Activated naive CD8-positive, alpha-beta T cell treated with anti-CD3 and anti-CD28 coated beads, Interleukin-2, amount 10 ng/mL, durations not matched to agents 7 days and 5 days (primary cell): ENCODE measurements at regions not wholly inside any gene's neighbourhood (a gene's known extent, or its start where the extent isn't known, plus 50 kb on each side); places are given as distances from the start of the nearest gene placed in this dataset.
"Not testable (repeated sequence)": the region's sequence is repeated elsewhere in the genome, so short reads cannot be mapped to it uniquely, and the experiment has no call there.

Experiments
- ATAC-seq: fragments of 150-1000 bp; cut with Tn5 transposase; one replicate; pipeline ENCODE4 v1.10.0; 2021; ENCODE audit warnings: low read depth, moderate library complexity
- POLR2A ChIA-PET: fragments of 350-600 bp; sonication (Branson Sonifier 250); formaldehyde crosslinking; loops from one replicate; lab custom pipeline; 2021; ENCODE audit warnings: antibody characterized with exemption; lab: Charles Lee
- DNase-seq: peaks from one replicate; pipeline ENCODE4 v3.0.0; 2021
- H3K27ac Mint-ChIP-seq: one replicate; pipeline ENCODE4 v1.8.0; 2022; ENCODE audit warnings: mild to moderate bottlenecking, mixed read lengths
- H3K27me3 Mint-ChIP-seq: one replicate; pipeline ENCODE4 v1.8.0; 2022; ENCODE audit warnings: mild to moderate bottlenecking, moderate library complexity, mixed read lengths
- H3K36me3 Mint-ChIP-seq: one replicate; pipeline ENCODE4 v1.8.0; 2021; ENCODE audit warnings: mild to moderate bottlenecking, mixed read lengths
- H3K4me1 Mint-ChIP-seq: one replicate; pipeline ENCODE4 v1.8.0; 2021; ENCODE audit warnings: mixed read lengths
- H3K4me3 Mint-ChIP-seq: one replicate; pipeline ENCODE4 v1.8.0; 2022; ENCODE audit warnings: mild to moderate bottlenecking, moderate library complexity, mixed read lengths
- H3K9me3 Mint-ChIP-seq: one replicate; pipeline ENCODE4 v1.8.0; 2021; ENCODE audit warnings: mixed read lengths

- H3K36me3 Mint-ChIP-seq, result no peaks in the 10 kb centered on the region
- DNase-seq (no peak), ATAC-seq (no peak)
- H3K4me1 Mint-ChIP-seq, result peaks cover 1% of the 10 kb centered on the region
- H3K9me3 Mint-ChIP-seq, result no peaks in the 10 kb centered on the region
- POLR2A ChIA-PET, result no interaction called here
- H3K27ac Mint-ChIP-seq, result no peak overlapping the region
- peaks cover 34% of the 10 kb centered on the region for H3K27me3 Mint-ChIP-seq
- no peak overlapping the region for H3K4me3 Mint-ChIP-seq
These were observed 50.0 kb upstream of the EMX2 start for GRCh38 chr10:117492504-117492903.

- ATAC-seq (no peak), DNase-seq (no peak)
- Mint-ChIP-seq H3K36me3 (no peaks in the 10 kb centered on the region), H3K27me3 (peaks cover 14% of the 10 kb centered on the region), H3K27ac (no peak overlapping the region), H3K4me3 (no peak overlapping the region), H3K9me3 (no peaks in the 10 kb centered on the region), H3K4me1 (no peaks in the 10 kb centered on the region)
- POLR2A ChIA-PET, result no interaction called here
These were observed 54.5 kb upstream of the EMX2 start for GRCh38 chr10:117488004-117488403.

GRCh38 chr10:117486606-117487005, 55.9 kb upstream of the EMX2 start:
- peaks cover 9% of the 10 kb centered on the region for H3K27me3 Mint-ChIP-seq
- H3K36me3 Mint-ChIP-seq, result no peaks in the 10 kb centered on the region
- H3K9me3 Mint-ChIP-seq, result no peaks in the 10 kb centered on the region
- POLR2A ChIA-PET, result no interaction called here
- H3K4me1 Mint-ChIP-seq, result no peaks in the 10 kb centered on the region
- DNase-seq (no peak), ATAC-seq (no peak)
- no peak overlapping the region for H3K27ac Mint-ChIP-seq
- H3K4me3 Mint-ChIP-seq, result no peak overlapping the region

GRCh38 chr10:117483056-117483590, 59.4 kb upstream of the EMX2 start:
- DNase-seq, result no peak
- POLR2A ChIA-PET, result interaction anchor here (0.5 kb wide), 1 partner anchor 707 kb away, joined by 3 read pairs; no protein-coding TSS in a partner anchor
- Mint-ChIP-seq H3K27me3 (peaks cover 9% of the 10 kb centered on the region), H3K27ac (no peak overlapping the region), H3K36me3 (no peaks in the 10 kb centered on the region), H3K4me1 (no peaks in the 10 kb centered on the region), H3K9me3 (no peaks in the 10 kb centered on the region), H3K4me3 (no peak overlapping the region)
- no peak for ATAC-seq

- H3K36me3 Mint-ChIP-seq, H3K4me3 Mint-ChIP-seq, POLR2A ChIA-PET, H3K4me1 Mint-ChIP-seq, H3K27me3 Mint-ChIP-seq, ATAC-seq, H3K27ac Mint-ChIP-seq, H3K9me3 Mint-ChIP-seq, DNase-seq: not testable (repeated sequence)
These were observed 61.5 kb upstream of the EMX2 start for GRCh38 chr10:117481011-117481410.

- DNase-seq, result no peak
- ATAC-seq, result no peak
- Mint-ChIP-seq H3K36me3 (no peaks in the 10 kb centered on the region), H3K4me1 (peaks cover 4% of the 10 kb centered on the region), H3K27me3 (peaks cover 12% of the 10 kb centered on the region), H3K9me3 (no peaks in the 10 kb centered on the region), H3K27ac (no peak overlapping the region), H3K4me3 (no peak overlapping the region)
- POLR2A ChIA-PET, result no interaction called here
These were observed 62.4 kb upstream of the EMX2 start for GRCh38 chr10:117480097-117480496.

- peaks cover 4% of the 10 kb centered on the region for H3K4me1 Mint-ChIP-seq
- POLR2A ChIA-PET, result no interaction called here
- H3K27me3 Mint-ChIP-seq, result peaks cover 7% of the 10 kb centered on the region
- H3K27ac Mint-ChIP-seq, result no peak overlapping the region
- no peaks in the 10 kb centered on the region for H3K36me3 Mint-ChIP-seq
- DNase-seq, result no peak
- no peak for ATAC-seq
- no peaks in the 10 kb centered on the region for H3K9me3 Mint-ChIP-seq
- H3K4me3 Mint-ChIP-seq, result no peak overlapping the region
These were observed 64.4 kb upstream of the EMX2 start for GRCh38 chr10:117477961-117478670.

GRCh38 chr10:117477211-117477947, 65.2 kb upstream of the EMX2 start:
- Mint-ChIP-seq H3K9me3 (no peaks in the 10 kb centered on the region), H3K27ac (no peak overlapping the region), H3K4me3 (no peak overlapping the region), H3K36me3 (no peaks in the 10 kb centered on the region), H3K4me1 (peaks cover 4% of the 10 kb centered on the region), H3K27me3 (peaks cover 10% of the 10 kb centered on the region)
- DNase-seq, result no peak
- POLR2A ChIA-PET, result no interaction called here
- no peak for ATAC-seq

GRCh38 chr10:117476716-117477115, 65.8 kb upstream of the EMX2 start:
- DNase-seq (no peak), ATAC-seq (no peak)
- POLR2A ChIA-PET, result no interaction called here
- Mint-ChIP-seq H3K9me3 (no peaks in the 10 kb centered on the region), H3K36me3 (no peaks in the 10 kb centered on the region), H3K4me1 (peaks cover 4% of the 10 kb centered on the region), H3K27ac (no peak overlapping the region), H3K27me3 (peaks cover 13% of the 10 kb centered on the region), H3K4me3 (no peak overlapping the region)

GRCh38 chr10:117476281-117476680, 66.3 kb upstream of the EMX2 start:
- no peak overlapping the region for H3K4me3 Mint-ChIP-seq
- no peak for ATAC-seq
- no peak for DNase-seq
- H3K27me3 Mint-ChIP-seq, result peaks cover 13% of the 10 kb centered on the region
- peaks cover 4% of the 10 kb centered on the region for H3K4me1 Mint-ChIP-seq
- H3K9me3 Mint-ChIP-seq, result no peaks in the 10 kb centered on the region
- POLR2A ChIA-PET, result no interaction called here
- no peak overlapping the region for H3K27ac Mint-ChIP-seq
- H3K36me3 Mint-ChIP-seq, result no peaks in the 10 kb centered on the region

GRCh38 chr10:117472872-117473271, 69.7 kb upstream of the EMX2 start:
- no peak for DNase-seq
- Mint-ChIP-seq H3K4me3 (no peak overlapping the region), H3K36me3 (no peaks in the 10 kb centered on the region), H3K9me3 (no peaks in the 10 kb centered on the region), H3K27ac (no peak overlapping the region), H3K27me3 (peaks cover 11% of the 10 kb centered on the region), H3K4me1 (peaks cover 4% of the 10 kb centered on the region)
- POLR2A ChIA-PET, result no interaction called here
- ATAC-seq, result no peak

- H3K27ac Mint-ChIP-seq, result no peak overlapping the region
- no peak for ATAC-seq
- POLR2A ChIA-PET, result no interaction called here
- H3K27me3 Mint-ChIP-seq, result peaks cover 11% of the 10 kb centered on the region
- no peaks in the 10 kb centered on the region for H3K9me3 Mint-ChIP-seq
- H3K4me3 Mint-ChIP-seq, result no peak overlapping the region
- DNase-seq, result no peak
- H3K4me1 Mint-ChIP-seq, result no peaks in the 10 kb centered on the region
- H3K36me3 Mint-ChIP-seq, result no peaks in the 10 kb centered on the region
These were observed 71.1 kb upstream of the EMX2 start for GRCh38 chr10:117471344-117471874.

- ATAC-seq, result no peak
- Mint-ChIP-seq H3K36me3 (no peaks in the 10 kb centered on the region), H3K27ac (no peak overlapping the region), H3K4me3 (no peak overlapping the region), H3K4me1 (no peaks in the 10 kb centered on the region), H3K27me3 (peaks cover 11% of the 10 kb centered on the region), H3K9me3 (no peaks in the 10 kb centered on the region)
- no peak for DNase-seq
- POLR2A ChIA-PET, result no interaction called here
These were observed 71.8 kb upstream of the EMX2 start for GRCh38 chr10:117470733-117471132.

- DNase-seq (no peak), ATAC-seq (no peak)
- Mint-ChIP-seq H3K4me1 (no peaks in the 10 kb centered on the region), H3K27me3 (peaks cover 8% of the 10 kb centered on the region), H3K36me3 (no peaks in the 10 kb centered on the region), H3K9me3 (peaks cover 1% of the 10 kb centered on the region), H3K4me3 (no peak overlapping the region), H3K27ac (no peak overlapping the region)
- POLR2A ChIA-PET, result no interaction called here
These were observed 73.9 kb upstream of the EMX2 start for GRCh38 chr10:117468665-117469064.
